Fibroblast of lung (primary cell): ENCODE measurements at regions not wholly inside any gene's neighbourhood (a gene's known extent, or its start where the extent isn't known, plus 50 kb on each side); places are given as distances from the start of the nearest gene placed in this dataset.
A peak's percentile ranks its signal among the peaks of the same experiment; 100 is the strongest.

Experiments used
- DNase-seq, 2 donors: peaks; one replicate each; pipeline versions ENCODE4 v3.0.0 to v3.0.0-alpha.2; 2010; ENCODE audit warnings: low read depth in 2 of 2
- H2AFZ ChIP-seq: 2 replicates; pipeline ENCODE4 v1.5.1; 2012; ENCODE audit warnings: low read length, control low read depth, inconsistent platforms
- H3K27ac ChIP-seq: 2 replicates; pipeline ENCODE4 v1.5.1; 2011; ENCODE audit warnings: low read length, control low read depth; ENCODE audit not compliant: insufficient read depth
- H3K27me3 ChIP-seq: 2 replicates; pipeline ENCODE4 v1.5.1; 2011; ENCODE audit warnings: mild to moderate bottlenecking, low read length; ENCODE audit not compliant: control insufficient read depth, insufficient read depth
- H3K36me3 ChIP-seq: 2 replicates; pipeline ENCODE4 v1.5.1; 2011; ENCODE audit warnings: low read length; ENCODE audit not compliant: control insufficient read depth, insufficient read depth
- H3K4me1 ChIP-seq: 2 replicates; pipeline ENCODE4 v1.5.1; 2011; ENCODE audit warnings: low read length; ENCODE audit not compliant: control insufficient read depth, insufficient read depth; ENCODE audit errors: extremely low read depth
- H3K4me2 ChIP-seq: 2 replicates; pipeline ENCODE4 v1.5.1; 2011; ENCODE audit warnings: low read length, control low read depth; ENCODE audit not compliant: insufficient read depth; ENCODE audit errors: extremely low read depth
- H3K4me3 ChIP-seq, 4 experiments: fragments of 200-600 bp in 1 of 4; sonication (generic) in 1 of 4; replicated peaks in 1 of 4; 2 replicates each; pipeline ENCODE4 v1.5.1; 2011 to 2016; ENCODE audit warnings: low read length in 4 of 4, low read depth in 3 of 4, mild to moderate bottlenecking in 3 of 4, control low read depth in 2 of 4, inconsistent platforms in 1 of 4, mixed read lengths in 1 of 4; ENCODE audit not compliant: insufficient read depth in 1 of 4; ENCODE audit errors: control extremely low read depth in 1 of 4
- H3K79me2 ChIP-seq: 2 replicates; pipeline ENCODE4 v1.5.1; 2012; ENCODE audit warnings: mild to moderate bottlenecking, low read length, inconsistent platforms; ENCODE audit not compliant: control insufficient read depth, insufficient read depth
- H3K9ac ChIP-seq: 2 replicates; pipeline ENCODE4 v1.5.1; 2011; ENCODE audit warnings: mild to moderate bottlenecking, low read length, control low read depth; ENCODE audit not compliant: insufficient read depth
- H3K9me3 ChIP-seq: 2 replicates; pipeline ENCODE4 v1.5.1; 2012; ENCODE audit warnings: low read depth, low read length; ENCODE audit not compliant: control insufficient read depth, insufficient read depth
- H4K20me1 ChIP-seq: 2 replicates; pipeline ENCODE4 v1.5.1; 2011; ENCODE audit warnings: low read length; ENCODE audit not compliant: control insufficient read depth, insufficient read depth; ENCODE audit errors: extremely low read depth
- CTCF ChIP-seq, 2 donors: IDR thresholded peaks in 1 of 2; conservative IDR thresholded peaks in 1 of 2; 1 replicate in 1 of 2; 2 replicates in 1 of 2; pipeline ENCODE4 v1.5.1; 2011 to 2012; ENCODE audit warnings: low read length in 2 of 2, control low read depth in 1 of 2, inconsistent platforms in 1 of 2, low read depth in 1 of 2, mild to moderate bottlenecking in 1 of 2
- EZH2 ChIP-seq: IDR thresholded peaks from 2 replicates; pipeline ENCODE4 v1.5.1; 2012; ENCODE audit warnings: low read length, control low read depth, mild to moderate bottlenecking; ENCODE audit errors: missing control alignments

GRCh38 chr4:15159477-15160019, 157.3 kb downstream of the CPEB2 start:
- Histone ChIP-seq H3K4me1 (no peaks in the 10 kb centered on the region), H3K9me3 (no peaks in the 10 kb centered on the region), H3K79me2 (no peaks in the 10 kb centered on the region), H3K27ac (no peak overlapping the region), H4K20me1 (no peaks in the 10 kb centered on the region), H3K36me3 (no peaks in the 10 kb centered on the region), H3K4me2 (no peak overlapping the region), H2AFZ (no peak overlapping the region), H3K27me3 (no peaks in the 10 kb centered on the region), H3K9ac (no peak overlapping the region), H3K4me3 (no peak overlapping the region)
- TF ChIP-seq EZH2 (no peak), CTCF (conservative IDR thresholded peaks at IDR 0.05 in 1 of 2, IDR thresholded peaks at IDR 0.05 in 1 of 2; ENCODE audit: low read depth in 1 of 2, low read length in 2 of 2) (peak in 1 of 2 donors; percentile 3)
- DNase-seq = peak in 1 of 2 donors; percentile 34

- no peak for TF ChIP-seq EZH2
- Histone ChIP-seq H3K27me3 (no peaks in the 10 kb centered on the region), H3K9ac (no peak overlapping the region), H3K36me3 (no peaks in the 10 kb centered on the region), H3K9me3 (no peaks in the 10 kb centered on the region), H3K4me2 (no peak overlapping the region), H3K79me2 (no peaks in the 10 kb centered on the region), H2AFZ (no peak overlapping the region), H3K27ac (no peak overlapping the region), H3K4me1 (no peaks in the 10 kb centered on the region), H4K20me1 (no peaks in the 10 kb centered on the region), H3K4me3 (no peak overlapping the region)
- no peak for DNase-seq
Measured at GRCh38 chr4:15161439-15161838, 159.2 kb downstream of the CPEB2 start.

GRCh38 chr4:15162046-15162445, 159.8 kb downstream of the CPEB2 start:
- H3K4me3 ChIP-seq = no peak overlapping the region
- TF ChIP-seq CTCF (conservative IDR thresholded peaks at IDR 0.05 in 1 of 2, IDR thresholded peaks at IDR 0.05 in 1 of 2; ENCODE audit: low read depth in 1 of 2, low read length in 2 of 2) (no peak), EZH2 (no peak)
- no peak overlapping the region for H3K27ac ChIP-seq
- no peaks in the 10 kb centered on the region for H3K27me3 ChIP-seq
- H3K9ac ChIP-seq = no peak overlapping the region
- no peaks in the 10 kb centered on the region for H3K79me2 ChIP-seq
- H4K20me1 ChIP-seq = no peaks in the 10 kb centered on the region
- H2AFZ ChIP-seq = no peak overlapping the region
- H3K9me3 ChIP-seq = no peaks in the 10 kb centered on the region
- no peaks in the 10 kb centered on the region for H3K36me3 ChIP-seq
- no peaks in the 10 kb centered on the region for H3K4me1 ChIP-seq
- no peak for DNase-seq
- H3K4me2 ChIP-seq = no peak overlapping the region
